NCI-H526 treated with DMSO at 0.1 percent for 48 hours (cell line): ENCODE measurements at regions not wholly inside any gene's neighbourhood (a gene's known extent, or its start where the extent isn't known, plus 50 kb on each side); places are given as distances from the start of the nearest gene placed in this dataset.
"Not testable (repeated sequence)": the region's sequence is repeated elsewhere in the genome, so short reads cannot be mapped to it uniquely, and the experiment has no call there.

Experiments
- DNase-seq: peaks from one replicate; lab custom pipeline; 2025; lab: John Stamatoyannopoulos, UW

GRCh38 chr2:17363846-17364245, 154.4 kb downstream of the RAD51AP2 start:
- DNase-seq, result no peak

- no peak for DNase-seq
Measured at GRCh38 chr2:17362956-17363355, 155.3 kb downstream of the RAD51AP2 start.

- DNase-seq, result no peak
Measured at GRCh38 chr2:17355608-17356329, 162.5 kb downstream of the RAD51AP2 start.

GRCh38 chr2:17353263-17353662, 165.0 kb downstream of the RAD51AP2 start:
- no peak for DNase-seq

GRCh38 chr2:17342692-17343091, 175.5 kb downstream of the RAD51AP2 start:
- not testable (repeated sequence) for DNase-seq

GRCh38 chr2:17337507-17337906, 180.7 kb downstream of the RAD51AP2 start:
- no peak for DNase-seq

- DNase-seq, result no peak
Measured at GRCh38 chr2:17336458-17336857, 181.8 kb downstream of the RAD51AP2 start.

DNA sequence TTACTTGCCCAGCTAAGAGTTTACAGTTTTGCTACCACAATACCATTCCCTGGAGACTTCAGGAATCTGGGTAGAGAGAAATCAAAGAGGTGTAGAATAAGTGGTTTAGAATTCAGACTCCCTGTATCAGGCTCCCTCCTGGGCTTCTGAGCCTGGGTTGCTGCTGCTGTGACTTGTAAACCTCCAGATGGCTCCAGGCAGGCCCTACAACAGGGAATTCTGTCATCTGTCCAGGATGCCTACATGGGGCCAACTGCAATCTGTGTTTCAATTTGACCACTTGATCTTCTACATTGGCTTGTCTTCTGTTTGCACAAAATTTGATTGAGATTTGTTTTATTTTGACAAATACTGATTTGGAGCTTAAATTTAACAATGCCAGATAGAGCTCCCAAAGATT, 183.9 kb downstream of the RAD51AP2 start:
- DNase-seq, result no peak

GRCh38 chr2:17331636-17332035, 186.6 kb downstream of the RAD51AP2 start:
- DNase-seq, result no peak

DNA sequence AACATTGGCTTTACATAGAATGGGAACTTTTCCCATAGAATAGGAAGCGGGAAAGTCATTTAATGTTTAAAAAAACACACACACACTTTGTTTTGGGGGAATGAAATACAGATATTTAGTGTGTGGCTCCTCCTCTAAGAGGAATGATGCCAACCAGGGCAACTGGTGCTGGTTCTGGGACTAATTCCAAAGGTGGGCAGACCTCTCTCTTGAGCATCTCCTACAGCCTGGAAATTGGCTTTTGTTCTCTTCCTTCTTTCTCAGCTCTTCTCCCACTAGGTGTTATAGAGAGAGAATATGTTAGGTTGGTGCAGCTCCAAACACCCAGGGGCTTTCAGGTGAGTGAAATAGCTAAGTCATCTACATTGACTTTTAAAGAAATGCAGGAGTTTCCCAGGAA, 190.1 kb downstream of the RAD51AP2 start:
- DNase-seq, result peak; percentile 18

GRCh38 chr2:17327649-17328048, 190.6 kb downstream of the RAD51AP2 start:
- DNase-seq, result no peak

- DNase-seq, result no peak
Measured at GRCh38 chr2:17326717-17327116, 191.5 kb downstream of the RAD51AP2 start.

DNA sequence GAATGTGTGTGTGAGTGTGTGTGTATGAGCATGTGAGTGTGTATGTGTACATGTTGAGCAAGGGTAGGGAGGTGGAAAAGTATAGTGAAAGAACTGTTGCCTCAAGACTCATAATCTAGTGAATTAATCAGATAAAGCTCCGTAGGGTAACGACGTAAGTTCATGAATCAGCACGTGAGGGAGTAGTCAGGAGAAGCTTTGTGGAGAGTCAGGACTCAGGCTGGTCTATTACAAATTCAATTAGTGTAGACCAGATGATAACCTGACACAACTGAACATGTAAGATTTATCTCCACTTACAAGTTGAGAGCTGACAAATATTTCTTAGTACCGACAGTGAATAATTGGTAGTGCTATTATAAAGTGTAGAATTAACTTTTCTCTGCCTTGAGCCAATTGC, 194.5 kb downstream of the RAD51AP2 start:
- no peak for DNase-seq

GRCh38 chr2:17322461-17322860, 195.8 kb downstream of the RAD51AP2 start:
- no peak for DNase-seq

GRCh38 chr2:17319090-17319489, 199.2 kb downstream of the RAD51AP2 start:
- DNase-seq, result peak; percentile 7

DNA sequence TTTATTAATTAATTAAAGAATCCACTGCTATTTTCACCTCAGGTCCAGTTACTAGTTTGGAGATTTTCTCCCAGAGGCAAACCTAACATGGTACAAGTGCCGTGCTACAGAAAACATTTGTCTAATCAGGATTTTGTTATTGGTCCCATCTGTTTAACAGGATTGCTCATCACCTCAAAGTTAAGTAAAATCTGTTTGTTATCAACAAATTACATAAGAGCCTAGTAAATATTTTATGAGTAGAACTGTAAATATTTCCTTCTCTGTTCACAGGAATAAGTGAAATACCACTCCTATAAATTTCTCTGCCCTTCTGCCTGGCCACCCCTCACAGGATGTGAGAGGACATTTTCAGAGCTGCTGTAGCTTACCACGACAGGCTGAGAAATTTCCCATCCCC, 200.2 kb downstream of the RAD51AP2 start:
- DNase-seq, result no peak

DNA sequence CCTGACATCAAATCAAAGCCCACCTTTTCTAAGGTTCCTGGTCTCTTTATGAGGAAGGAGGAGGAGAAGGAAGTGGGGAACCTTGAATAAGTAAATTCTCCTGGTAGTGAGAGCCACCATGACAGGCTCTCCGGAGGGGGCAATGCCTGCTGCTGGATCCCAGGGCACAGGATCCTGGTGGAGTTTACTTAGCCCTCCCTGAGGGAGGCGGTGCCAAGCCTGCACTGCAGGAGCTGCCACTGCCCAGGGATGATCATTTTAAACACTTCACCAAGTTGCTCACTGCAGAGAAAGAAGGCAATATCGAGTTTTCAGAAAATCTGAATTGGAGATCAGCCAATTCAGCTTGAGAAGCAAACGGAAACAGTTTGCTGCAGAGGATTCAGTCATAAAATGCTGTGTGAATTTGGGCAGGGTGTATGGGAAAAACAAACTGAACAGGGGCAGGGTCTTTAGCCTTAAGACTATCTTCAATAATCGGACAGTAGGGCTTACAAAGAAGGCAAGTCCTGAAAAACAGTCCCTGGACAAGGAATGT, 200.7 kb downstream of the RAD51AP2 start:
- DNase-seq, result no peak

- DNase-seq, result no peak
Measured at GRCh38 chr2:17313261-17313660, 205.0 kb downstream of the RAD51AP2 start.

- DNase-seq, result no peak
Measured at GRCh38 chr2:17311771-17312511, 206.3 kb downstream of the RAD51AP2 start.

- no peak for DNase-seq
Measured at GRCh38 chr2:17311106-17311619, 207.1 kb downstream of the RAD51AP2 start.

- DNase-seq, result peak; percentile 82
Measured at GRCh38 chr2:17309741-17310339, 208.4 kb downstream of the RAD51AP2 start.

- no peak for DNase-seq
Measured at GRCh38 chr2:17309181-17309580, 209.1 kb downstream of the RAD51AP2 start.

DNA sequence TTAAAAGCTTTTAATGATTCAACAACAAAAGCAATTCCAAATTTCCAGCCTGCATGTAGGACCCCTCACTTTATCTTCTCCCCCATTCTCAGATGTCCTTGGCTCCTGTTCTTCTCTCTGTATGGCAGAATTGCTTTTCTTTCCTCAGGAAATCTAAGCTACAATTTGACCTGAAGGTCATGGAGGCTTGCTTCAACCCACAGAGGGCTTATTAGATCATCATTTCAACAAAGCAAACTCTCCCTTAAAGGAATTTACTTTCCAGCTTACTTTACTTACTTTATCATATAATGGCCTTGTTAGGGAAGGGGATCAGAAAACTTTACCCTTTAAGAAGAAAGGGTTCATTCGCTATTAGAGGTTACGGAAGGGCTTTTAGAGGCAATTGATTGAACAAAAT, 211.5 kb downstream of the RAD51AP2 start:
- no peak for DNase-seq
